Liver (tissue), 3 donors: ENCODE measurements at regions not wholly inside any gene's neighbourhood (a gene's known extent, or its start where the extent isn't known, plus 50 kb on each side); places are given as distances from the start of the nearest gene placed in this dataset.

Source experiments
- EGR1 ChIP-seq, 2 donors: IDR thresholded peaks; 2 replicates each; pipeline ENCODE4 v1.6.1; 2016 to 2018; ENCODE audit warnings: antibody characterized with exemption in 2 of 2, low read depth in 2 of 2
- FOXA1 ChIP-seq: IDR thresholded peaks from 2 replicates; pipeline ENCODE4 v1.6.1; 2016; ENCODE audit warnings: antibody characterized with exemption
- GABPA ChIP-seq, 2 donors: IDR thresholded peaks in 1 of 2; conservative IDR thresholded peaks in 1 of 2; 2 replicates each; pipeline ENCODE4 v1.6.1; 2016; ENCODE audit warnings: antibody characterized with exemption in 2 of 2, mild to moderate bottlenecking in 1 of 2, moderate library complexity in 1 of 2
- JUND ChIP-seq, 2 donors: IDR thresholded peaks; 2 replicates each; pipeline ENCODE4 v1.6.1; 2016; ENCODE audit warnings: antibody characterized with exemption in 2 of 2
- RAD21 ChIP-seq, 2 donors: IDR thresholded peaks; 2 replicates each; pipeline ENCODE4 v1.6.1; 2016; ENCODE audit warnings: antibody characterized with exemption in 2 of 2, mild to moderate bottlenecking in 2 of 2
- RXRA ChIP-seq, 2 donors: IDR thresholded peaks; 2 replicates each; pipeline ENCODE4 v1.6.1; 2017 to 2018; ENCODE audit warnings: antibody characterized with exemption in 2 of 2, mild to moderate bottlenecking in 1 of 2
- SP1 ChIP-seq: IDR thresholded peaks from 2 replicates; pipeline ENCODE4 v1.6.1; 2018; ENCODE audit warnings: antibody characterized with exemption, mild to moderate bottlenecking
- TAF1 ChIP-seq: conservative IDR thresholded peaks from 2 replicates; pipeline ENCODE4 v1.6.1; 2016; ENCODE audit warnings: antibody characterized with exemption, mild to moderate bottlenecking
- YY1 ChIP-seq: IDR thresholded peaks from 2 replicates; pipeline ENCODE4 v1.6.1; 2016; ENCODE audit warnings: antibody characterized with exemption, mild to moderate bottlenecking
- TF ChIP-seq, protein P1 (sequence below): fragments of 150-350 bp; IDR thresholded peaks from 2 replicates; pipeline ENCODE4 v1.5.1; 2017; ENCODE audit warnings: improper control_type of control experiment, low read depth, low read length; ENCODE audit not compliant: missing input control
- TF ChIP-seq, protein P2 (sequence below): IDR thresholded peaks from 2 replicates; pipeline ENCODE4 v1.6.1; 2016; ENCODE audit warnings: antibody characterized with exemption, mild to moderate bottlenecking
- donor health status: healthy.
- donor health status: healthy.

DNA sequence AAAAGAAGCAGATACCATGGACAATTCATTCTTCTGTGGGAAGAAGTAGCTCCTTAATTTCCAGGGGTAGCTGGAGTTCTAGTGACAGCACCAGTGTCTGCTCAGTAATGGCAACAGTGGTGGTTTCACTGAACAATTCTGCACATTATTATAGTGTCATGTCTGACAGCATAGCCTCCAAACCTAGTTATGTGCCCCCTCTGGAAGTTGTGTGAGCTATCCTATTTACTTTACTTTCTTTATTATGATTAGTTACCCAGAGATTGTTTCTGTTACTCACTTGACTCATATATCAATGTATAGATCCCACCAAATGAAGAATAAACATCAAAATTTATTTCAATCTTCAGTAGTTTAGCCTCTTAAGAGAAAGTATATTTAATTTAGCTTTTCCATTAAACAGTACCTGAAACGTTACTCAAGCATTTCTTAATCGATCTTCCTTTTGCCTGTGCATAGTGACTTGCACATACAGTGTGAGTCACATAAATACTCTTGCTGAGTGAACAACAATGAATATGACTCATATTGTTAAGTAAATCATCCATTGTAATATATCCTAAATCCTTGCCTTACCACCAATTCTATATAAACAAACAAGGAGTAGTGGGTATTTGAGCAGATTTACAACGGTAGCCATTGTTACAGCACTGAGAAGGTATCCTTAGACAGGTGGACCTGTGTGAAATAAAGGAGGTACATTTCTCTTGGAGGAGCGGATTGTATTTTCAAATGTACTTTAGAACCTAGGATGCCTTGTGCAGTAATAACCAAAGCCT lies 534.7 kb downstream of the ANKRD50 start:
- TF ChIP-seq SP1, result no peak
- TF ChIP-seq, protein P1, sequence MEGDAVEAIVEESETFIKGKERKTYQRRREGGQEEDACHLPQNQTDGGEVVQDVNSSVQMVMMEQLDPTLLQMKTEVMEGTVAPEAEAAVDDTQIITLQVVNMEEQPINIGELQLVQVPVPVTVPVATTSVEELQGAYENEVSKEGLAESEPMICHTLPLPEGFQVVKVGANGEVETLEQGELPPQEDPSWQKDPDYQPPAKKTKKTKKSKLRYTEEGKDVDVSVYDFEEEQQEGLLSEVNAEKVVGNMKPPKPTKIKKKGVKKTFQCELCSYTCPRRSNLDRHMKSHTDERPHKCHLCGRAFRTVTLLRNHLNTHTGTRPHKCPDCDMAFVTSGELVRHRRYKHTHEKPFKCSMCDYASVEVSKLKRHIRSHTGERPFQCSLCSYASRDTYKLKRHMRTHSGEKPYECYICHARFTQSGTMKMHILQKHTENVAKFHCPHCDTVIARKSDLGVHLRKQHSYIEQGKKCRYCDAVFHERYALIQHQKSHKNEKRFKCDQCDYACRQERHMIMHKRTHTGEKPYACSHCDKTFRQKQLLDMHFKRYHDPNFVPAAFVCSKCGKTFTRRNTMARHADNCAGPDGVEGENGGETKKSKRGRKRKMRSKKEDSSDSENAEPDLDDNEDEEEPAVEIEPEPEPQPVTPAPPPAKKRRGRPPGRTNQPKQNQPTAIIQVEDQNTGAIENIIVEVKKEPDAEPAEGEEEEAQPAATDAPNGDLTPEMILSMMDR, result no peak
- no peak for TF ChIP-seq JUND (IDR thresholded peaks at IDR 0.05)
- TF ChIP-seq, protein P2, sequence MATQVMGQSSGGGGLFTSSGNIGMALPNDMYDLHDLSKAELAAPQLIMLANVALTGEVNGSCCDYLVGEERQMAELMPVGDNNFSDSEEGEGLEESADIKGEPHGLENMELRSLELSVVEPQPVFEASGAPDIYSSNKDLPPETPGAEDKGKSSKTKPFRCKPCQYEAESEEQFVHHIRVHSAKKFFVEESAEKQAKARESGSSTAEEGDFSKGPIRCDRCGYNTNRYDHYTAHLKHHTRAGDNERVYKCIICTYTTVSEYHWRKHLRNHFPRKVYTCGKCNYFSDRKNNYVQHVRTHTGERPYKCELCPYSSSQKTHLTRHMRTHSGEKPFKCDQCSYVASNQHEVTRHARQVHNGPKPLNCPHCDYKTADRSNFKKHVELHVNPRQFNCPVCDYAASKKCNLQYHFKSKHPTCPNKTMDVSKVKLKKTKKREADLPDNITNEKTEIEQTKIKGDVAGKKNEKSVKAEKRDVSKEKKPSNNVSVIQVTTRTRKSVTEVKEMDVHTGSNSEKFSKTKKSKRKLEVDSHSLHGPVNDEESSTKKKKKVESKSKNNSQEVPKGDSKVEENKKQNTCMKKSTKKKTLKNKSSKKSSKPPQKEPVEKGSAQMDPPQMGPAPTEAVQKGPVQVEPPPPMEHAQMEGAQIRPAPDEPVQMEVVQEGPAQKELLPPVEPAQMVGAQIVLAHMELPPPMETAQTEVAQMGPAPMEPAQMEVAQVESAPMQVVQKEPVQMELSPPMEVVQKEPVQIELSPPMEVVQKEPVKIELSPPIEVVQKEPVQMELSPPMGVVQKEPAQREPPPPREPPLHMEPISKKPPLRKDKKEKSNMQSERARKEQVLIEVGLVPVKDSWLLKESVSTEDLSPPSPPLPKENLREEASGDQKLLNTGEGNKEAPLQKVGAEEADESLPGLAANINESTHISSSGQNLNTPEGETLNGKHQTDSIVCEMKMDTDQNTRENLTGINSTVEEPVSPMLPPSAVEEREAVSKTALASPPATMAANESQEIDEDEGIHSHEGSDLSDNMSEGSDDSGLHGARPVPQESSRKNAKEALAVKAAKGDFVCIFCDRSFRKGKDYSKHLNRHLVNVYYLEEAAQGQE, result no peak
- TF ChIP-seq TAF1, result no peak
- TF ChIP-seq GABPA (IDR thresholded peaks at IDR 0.05 in 1 of 2, conservative IDR thresholded peaks at IDR 0.05 in 1 of 2), result no peak
- TF ChIP-seq RXRA (IDR thresholded peaks at IDR 0.05), result no peak
- no peak for TF ChIP-seq RAD21 (IDR thresholded peaks at IDR 0.05)
- no peak for TF ChIP-seq EGR1 (IDR thresholded peaks at IDR 0.05; ENCODE audit: low read depth in 2 of 2)
- no peak for TF ChIP-seq FOXA1
- no peak for TF ChIP-seq YY1
